NCI-H1417 (cell line): ENCODE measurements at regions not wholly inside any gene's neighbourhood (a gene's known extent, or its start where the extent isn't known, plus 50 kb on each side); places are given as distances from the start of the nearest gene placed in this dataset.
"Not testable (repeated sequence)": the region's sequence is repeated elsewhere in the genome, so short reads cannot be mapped to it uniquely, and the experiment has no call there.

Source experiments
- DNase-seq, 3 experiments: peaks; one replicate each; lab custom pipeline; 2025; lab: John Stamatoyannopoulos, UW

DNA sequence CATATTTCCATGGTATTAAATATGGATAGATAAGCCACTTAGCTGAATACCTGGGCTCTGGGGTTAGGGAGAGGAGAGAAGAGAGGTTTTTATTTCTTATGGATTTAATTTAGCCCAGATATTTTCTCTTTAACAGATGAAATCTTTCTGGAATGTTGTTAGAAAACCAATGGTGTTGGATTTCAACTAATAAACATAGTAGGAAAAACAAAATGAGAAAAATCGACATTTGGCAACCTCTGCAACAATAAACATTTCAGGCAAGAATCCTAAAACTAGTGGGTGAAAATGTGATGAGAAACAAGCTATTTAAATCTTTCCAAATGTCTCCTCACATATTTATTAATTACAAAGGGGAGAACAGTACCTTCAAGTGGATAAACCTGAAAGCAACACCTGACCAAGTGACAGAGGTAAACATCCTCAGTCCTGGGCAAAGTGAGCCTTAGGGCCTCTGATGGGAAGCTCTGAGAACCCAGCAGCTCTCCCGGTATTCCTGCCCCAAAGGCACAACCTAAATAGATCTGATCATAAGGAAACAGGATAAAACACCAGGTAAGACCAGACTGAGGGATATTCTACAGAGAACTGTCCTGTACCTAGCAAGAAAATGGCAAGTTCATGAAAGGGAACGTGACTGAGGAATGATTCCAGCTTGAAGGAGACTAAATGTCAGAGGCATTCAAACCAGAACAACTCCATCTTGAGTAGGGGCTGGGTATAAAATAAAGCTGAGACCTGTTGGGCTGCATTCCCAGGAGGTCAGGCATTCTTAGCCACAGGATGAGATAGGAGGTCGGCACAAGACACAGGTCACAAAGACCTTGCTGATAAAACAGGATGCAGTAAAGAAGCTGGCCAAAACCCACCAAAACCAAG is 163.7 kb downstream of the ESM1 start:
- DNase-seq = no peak

DNA sequence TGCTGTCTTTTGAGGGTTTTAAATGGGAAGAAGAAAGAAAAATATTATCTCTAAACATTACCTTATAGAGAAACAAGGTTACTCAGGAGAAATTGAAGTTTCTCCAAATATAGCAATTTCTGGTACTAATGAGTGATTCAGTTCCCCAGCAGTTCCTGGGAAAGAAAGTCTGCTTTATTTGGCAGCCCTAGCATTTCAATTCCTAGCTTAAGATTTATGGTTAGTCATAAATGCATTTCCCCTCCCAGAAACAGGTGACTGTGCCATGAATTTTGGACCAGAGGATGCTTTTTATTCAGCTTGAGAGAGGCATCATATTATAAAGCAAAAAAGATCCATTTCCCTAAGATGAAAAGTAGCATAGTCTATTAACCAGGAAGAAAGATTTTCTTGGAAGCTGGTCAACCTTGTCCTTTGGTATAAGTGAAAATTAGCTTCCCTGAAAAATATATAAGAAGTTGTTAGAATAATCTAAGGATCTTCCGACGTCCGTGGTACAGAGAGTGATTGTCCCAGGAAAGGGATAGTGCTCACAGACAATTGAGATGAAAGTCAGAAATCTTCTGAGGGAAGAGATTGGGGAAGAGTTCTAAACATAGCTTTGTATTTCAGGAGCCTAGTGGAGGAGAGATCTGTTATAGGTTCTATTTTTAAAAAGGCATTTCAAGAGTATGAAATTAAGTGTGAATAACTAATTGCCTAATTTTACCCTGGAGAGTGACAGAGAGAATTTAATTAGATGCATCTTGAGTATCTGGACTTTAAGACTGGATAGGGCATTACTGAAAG is 164.9 kb downstream of the ESM1 start:
- DNase-seq = no peak

DNA sequence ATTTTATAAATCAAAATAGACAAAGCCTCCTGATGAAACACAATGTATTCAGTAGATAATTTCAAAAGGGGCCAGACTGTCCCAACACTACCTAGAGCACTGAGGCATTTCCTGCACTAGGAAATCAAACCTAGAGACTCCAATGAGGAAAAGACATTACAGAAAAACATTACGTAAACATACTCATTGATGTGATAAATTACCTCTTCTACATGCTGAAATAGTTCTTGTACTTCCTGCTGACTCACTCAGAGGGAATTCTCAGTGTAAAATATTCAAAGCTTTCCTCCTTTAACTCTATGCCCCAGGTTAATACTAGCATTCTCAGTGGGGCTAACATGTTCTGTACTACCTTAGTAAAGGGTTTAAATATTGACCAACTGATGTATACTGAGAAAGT is 178.0 kb downstream of the ESM1 start:
- DNase-seq = no peak

DNA sequence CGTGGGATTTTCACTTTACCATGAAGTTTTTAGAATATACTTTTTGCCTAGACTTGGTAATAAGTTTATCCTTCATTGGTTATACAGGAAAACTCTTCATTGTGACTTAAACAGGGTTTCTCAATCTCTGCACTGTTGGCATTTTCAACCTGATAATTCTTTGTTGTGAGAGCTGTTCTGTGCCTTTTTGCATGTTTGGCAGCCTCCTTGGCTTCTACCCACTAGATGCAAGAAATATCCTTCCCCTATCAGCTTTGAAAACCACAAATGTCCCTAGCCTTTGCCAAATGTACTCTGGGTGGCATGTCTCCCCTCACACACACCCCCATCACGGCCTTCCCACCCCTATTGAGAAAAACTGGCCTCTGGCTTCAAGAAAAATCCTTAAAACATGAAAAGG is 180.9 kb downstream of the ESM1 start:
- no peak for DNase-seq

DNA sequence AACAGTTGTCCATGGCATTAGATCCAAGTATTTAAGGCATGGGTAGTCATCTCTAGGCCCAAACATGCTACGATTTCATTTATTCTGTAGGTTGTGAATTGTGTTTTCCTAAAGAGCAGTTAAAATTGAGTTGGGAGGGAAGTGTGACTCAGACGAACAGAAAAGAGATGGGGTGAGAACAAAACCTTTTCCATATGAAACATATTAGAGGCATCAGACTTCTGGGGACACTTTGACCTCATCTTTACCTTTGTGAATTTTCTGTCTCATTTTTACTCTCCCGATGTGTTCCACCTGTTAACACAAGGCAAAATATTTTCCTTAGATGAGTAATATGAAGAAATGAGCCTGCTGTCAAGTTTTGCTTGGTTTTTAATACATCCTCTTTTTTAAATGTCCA is 181.3 kb downstream of the ESM1 start:
- DNase-seq = no peak

DNA sequence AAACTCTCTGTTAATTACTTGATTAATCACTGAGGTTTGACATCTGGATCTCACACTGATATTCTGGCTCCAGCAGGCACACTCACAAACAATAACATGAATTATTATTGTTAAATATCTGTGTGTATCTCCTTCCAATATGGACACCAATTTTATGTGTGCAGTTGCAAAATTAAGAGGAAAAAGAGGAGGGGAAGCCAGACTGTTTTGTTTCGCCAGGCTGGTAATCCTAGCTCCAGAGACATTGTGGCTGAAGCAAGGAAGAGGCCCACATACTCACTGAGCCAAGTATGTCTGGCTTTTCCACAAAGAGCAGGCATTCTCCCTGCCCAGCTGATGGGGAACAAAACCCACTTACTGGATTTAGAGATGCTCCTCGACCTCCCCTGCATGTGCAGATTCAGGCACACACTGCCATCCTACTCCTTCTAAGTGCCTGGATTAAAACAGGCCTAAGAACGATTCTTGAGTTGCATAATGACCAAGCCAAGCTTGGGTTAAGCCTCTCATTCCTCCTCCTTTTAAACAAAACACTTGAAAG is 181.9 kb downstream of the ESM1 start:
- DNase-seq = no peak

GRCh38 chr5:54799645-54800044 is 185.7 kb downstream of the ESM1 start:
- DNase-seq = no peak

- no peak for DNase-seq
Observed at GRCh38 chr5:54795777-54796176, 189.6 kb downstream of the ESM1 start.

GRCh38 chr5:54795284-54795683 is 190.1 kb downstream of the ESM1 start:
- DNase-seq = no peak

DNA sequence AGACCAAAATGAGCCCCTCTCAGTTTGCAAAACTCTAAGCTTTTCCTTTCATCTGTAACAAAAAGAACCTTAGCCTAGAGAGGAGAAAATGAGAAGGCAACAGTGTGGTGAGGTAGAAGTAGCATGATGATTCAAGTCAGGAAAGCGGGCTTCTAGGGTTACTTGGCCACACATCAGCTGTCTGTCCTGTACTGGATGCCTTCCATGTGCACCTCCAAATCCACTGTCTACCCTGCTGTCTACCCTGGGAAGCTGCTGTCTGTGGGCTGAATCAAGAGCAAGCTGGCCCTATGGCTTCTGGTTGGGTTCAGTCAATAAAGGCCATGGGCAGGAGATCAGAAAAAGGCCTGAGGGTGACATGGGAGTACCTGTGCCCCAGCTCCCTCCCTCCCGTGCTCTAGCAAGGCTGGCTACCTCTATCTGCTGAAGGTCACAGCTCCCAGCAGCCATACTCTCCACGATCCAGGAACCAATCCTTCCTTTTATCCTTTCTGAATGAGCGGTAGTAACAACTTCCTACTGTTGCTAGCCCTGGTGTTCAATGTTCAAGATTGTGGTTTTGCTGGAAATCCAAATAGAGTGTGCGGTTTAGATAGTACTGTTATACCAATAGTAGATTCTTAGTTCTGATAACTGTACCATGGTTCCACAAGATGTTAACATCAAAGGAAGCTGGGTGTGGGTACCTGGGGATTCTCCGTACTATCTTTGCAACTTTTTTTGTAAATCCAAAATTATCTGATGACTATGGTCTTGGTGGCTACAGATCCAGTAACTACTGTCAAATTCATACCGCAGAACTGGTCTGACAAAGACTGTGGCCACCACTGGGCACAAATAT is 191.0 kb downstream of the ESM1 start:
- no peak for DNase-seq

DNA sequence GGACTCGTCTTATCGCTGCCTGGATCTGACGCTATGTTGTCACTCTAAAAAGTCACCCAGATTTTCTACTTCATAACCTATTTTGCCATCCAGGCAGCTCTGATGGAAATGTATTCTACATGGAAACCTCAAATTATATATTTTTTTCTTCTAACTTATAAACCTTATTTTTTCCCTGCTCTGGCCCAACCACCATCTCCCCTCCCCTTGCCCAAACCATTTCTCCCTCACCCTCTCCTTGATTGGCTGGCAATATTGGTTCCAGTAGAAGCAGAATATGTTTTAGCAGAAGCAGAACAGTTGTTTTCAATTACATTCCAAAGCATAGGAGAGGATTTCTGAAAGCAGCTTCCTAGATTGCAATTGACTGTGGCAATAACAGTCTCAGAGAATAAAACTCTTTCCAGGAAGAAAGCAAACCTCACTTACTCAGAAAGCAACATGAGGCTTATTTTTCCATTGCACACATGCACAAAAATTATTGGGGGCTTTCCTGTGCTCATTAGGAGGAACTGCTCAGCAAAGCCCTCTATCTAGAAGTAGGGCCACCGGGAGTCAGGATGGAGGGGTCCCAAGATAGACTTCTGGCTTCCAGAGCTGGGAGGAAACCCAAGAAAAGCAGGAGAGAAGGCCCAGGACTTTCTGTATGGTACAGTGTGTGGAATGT is 191.8 kb downstream of the ESM1 start:
- DNase-seq = no peak

DNA sequence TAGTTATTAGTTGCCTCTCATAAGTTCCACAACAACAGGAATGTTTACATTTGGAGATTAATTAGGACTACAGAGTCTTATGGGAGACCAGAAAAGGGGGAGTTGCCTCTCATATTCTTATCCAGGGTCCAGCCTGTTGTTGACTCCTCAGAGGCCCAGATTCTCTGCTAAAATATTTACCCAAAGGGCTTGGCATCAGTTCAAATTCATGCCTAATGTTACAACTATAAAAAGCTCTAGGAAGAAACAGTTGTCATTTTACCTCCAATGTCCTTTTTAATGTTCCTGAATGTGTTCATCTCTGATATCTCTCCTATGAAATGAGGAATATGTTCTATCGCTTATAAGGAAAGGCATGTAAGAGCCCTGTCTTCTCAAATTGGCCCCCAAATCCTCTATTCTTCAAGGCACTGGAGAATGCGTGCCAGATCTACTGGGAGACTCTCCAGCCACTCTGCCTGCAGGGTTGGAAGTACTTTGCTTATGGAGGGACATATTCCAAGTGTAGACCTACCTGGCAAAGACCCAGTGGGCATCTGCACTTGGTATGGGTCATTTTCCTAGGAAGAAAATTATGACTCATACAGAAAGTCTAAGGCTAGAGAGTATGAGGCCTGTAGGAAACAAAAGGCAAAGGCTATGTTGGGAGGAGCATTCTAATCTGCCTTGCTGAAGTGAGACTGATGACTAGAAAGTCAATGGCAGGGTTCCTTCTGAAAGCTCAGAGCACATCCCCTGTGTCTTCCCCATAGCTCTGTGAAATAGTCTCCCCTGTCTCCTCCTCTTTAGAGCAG is 192.6 kb downstream of the ESM1 start:
- DNase-seq = peak in 1 of 3 experiments; percentile 16

- not testable (repeated sequence) for DNase-seq
Observed at GRCh38 chr5:54787910-54788309, 197.5 kb downstream of the ESM1 start.

- no peak for DNase-seq
Observed at GRCh38 chr5:54785729-54786591, 199.4 kb downstream of the ESM1 start.

GRCh38 chr5:54778783-54779182 is 206.6 kb downstream of the ESM1 start:
- no peak for DNase-seq

DNA sequence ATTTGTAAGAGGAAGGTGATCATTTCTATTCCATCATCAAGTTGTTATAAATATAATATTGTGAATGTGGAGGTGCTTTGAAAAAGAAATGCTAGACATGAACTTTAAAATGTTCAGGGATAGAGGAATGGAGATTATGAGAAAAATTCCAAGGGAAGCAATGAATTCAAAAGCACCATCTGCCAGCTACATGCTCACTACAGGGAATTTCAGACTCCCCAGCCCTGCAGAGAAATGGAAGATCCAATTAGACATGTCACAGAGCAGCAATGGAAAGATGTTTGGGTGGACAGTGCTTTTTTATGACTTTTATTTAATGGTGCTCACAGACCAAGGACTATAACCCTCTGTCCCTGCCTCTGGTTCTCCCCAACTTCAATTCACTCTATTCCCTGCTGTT is 209.7 kb downstream of the ESM1 start:
- no peak for DNase-seq

DNA sequence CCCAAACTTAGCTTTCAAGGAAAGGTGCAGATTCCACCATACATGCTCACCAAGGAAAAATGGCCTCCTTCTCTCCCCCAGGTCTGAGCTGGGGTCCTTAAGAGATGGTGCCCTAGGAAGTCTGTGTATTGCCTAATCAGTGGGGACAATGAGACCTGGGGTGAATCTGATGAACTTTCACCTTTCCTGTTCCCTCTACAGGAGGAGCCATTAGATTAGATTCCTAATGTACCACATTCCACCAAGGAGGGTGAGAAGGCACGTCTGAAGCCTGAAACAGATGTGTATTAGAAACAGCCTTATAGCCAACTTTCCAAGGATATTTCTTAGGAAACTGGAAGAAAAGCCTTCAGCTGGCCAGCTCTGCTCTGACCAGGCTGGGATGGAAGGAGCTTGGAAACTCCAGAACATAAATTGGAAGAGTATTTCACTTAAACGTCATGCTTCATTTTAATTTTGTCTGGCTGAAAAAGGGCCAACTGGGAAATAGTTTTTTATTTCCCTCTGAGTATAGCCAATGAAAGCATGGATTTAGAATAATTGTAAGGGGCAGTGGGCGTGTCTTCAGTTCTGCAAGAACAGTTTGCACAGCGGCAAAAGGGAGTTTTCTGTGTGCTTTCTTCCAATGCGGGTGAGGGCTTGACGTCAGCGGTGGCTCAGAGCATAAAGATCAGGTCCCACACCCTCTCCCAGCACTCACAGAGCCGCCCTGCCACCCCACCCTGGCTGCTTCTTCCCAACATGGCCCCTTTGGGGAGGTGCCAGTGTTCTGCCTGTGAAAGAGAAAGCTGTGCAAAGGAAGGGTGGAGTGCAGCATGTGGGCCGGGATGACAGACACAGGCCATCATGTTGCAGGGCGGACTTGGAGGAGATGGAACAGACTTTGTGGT is 210.9 kb downstream of the ESM1 start:
- DNase-seq = no peak

DNA sequence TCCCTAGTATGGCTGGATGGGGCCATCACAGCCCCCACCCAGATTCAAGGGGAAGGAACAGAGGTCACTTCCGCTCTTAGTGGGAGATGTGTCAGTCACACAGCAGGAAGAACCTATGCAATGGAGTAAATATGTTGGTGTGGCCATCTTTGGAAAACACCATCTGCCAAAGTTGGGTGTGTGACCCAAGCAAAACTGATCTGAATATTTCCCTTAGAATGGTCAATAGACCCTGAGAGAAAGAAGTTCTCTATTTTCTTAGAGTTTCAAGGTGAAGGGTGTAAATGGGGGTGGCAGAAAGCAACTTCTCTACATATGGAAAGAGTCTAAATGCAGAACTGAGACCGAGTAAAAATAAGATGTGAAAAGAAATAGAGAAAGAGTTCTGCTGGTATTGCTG is 212.7 kb downstream of the ESM1 start:
- DNase-seq = no peak

DNA sequence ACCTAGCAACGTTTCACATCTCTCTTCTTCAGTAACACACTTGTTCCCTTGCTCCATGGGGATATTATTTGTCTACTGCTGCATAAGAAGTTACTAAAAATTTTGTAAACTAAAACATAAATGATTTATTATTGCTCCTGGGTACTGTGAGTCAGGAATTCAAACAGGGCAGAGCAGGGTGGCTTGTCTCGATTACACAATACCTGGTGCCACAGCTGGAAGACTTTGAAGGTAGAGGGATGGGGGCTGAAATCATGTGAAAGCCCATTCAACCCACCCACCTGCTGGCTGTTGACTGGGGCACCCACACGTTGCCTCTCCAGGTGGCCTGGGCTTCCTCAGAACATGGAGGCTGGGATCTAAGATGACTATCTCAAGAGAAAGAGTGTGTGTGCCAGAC is 213.2 kb downstream of the ESM1 start:
- no peak for DNase-seq
